H1 (cell line): ENCODE measurements at regions not wholly inside any gene's neighbourhood (a gene's known extent, or its start where the extent isn't known, plus 50 kb on each side); places are given as distances from the start of the nearest gene placed in this dataset.

Experiments used
- CTCF ChIA-PET: fragments of 300-600 bp; sonication (Branson Sonifier 250); formaldehyde crosslinking; loops from one replicate; lab custom pipeline; 2021; ENCODE audit not compliant: partially characterized antibody; lab: Charles Lee
- POLR2A ChIA-PET: fragments of 300-600 bp; sonication (Branson Sonifier 250); formaldehyde crosslinking; loops from one replicate; lab custom pipeline; 2021; ENCODE audit warnings: inconsistent platforms; ENCODE audit not compliant: partially characterized antibody; lab: Charles Lee
- DNase-seq, 2 experiments: peaks; one replicate each; pipeline versions ENCODE4 v3.0.0 to v3.0.0-alpha.2; 2010 to 2022; ENCODE audit warnings: low spot score in 2 of 2, low read depth in 1 of 2, mixed read lengths in 1 of 2
- FAIRE-seq: peaks from 2 replicates; lab custom pipeline; 2011; peaks lifted over from hg19 to GRCh38; lab: Jason Lieb, UNC
- H2AFZ ChIP-seq: 2 replicates; pipeline ENCODE4 v1.8.1; 2012; ENCODE audit warnings: low read length, inconsistent platforms
- H2AK5ac ChIP-seq: 2 replicates; pipeline ENCODE4 v1.6.1; 2013; ENCODE audit warnings: low read depth, low read length
- H2BK120ac ChIP-seq: replicated peaks from 2 replicates; pipeline ENCODE3; 2013; ENCODE audit warnings: low read depth, low read length, inconsistent platforms
- H2BK12ac ChIP-seq: 2 replicates; pipeline ENCODE4 v1.6.1; 2013; ENCODE audit warnings: low read depth, low read length
- H2BK15ac ChIP-seq: 2 replicates; pipeline ENCODE4 v1.6.1; 2013; ENCODE audit warnings: low read length
- H2BK20ac ChIP-seq: 2 replicates; pipeline ENCODE4 v1.6.1; 2013; ENCODE audit warnings: low read length
- H2BK5ac ChIP-seq: 2 replicates; pipeline ENCODE4 v1.6.1; 2013; ENCODE audit warnings: low read depth, low read length
- H3K14ac ChIP-seq: 2 replicates; pipeline ENCODE4 v1.6.1; 2013; ENCODE audit warnings: inconsistent platforms; ENCODE audit not compliant: insufficient read length
- H3K18ac ChIP-seq: 2 replicates; pipeline ENCODE4 v1.6.1; 2013; ENCODE audit warnings: low read length; ENCODE audit errors: extremely low read depth
- H3K23ac ChIP-seq: 2 replicates; pipeline ENCODE4 v1.6.1; 2013; ENCODE audit warnings: inconsistent platforms; ENCODE audit not compliant: insufficient read length
- H3K23me2 ChIP-seq: 2 replicates; pipeline ENCODE4 v1.6.1; 2013; ENCODE audit warnings: low read depth, low read length
- H3K27ac ChIP-seq: 2 replicates; pipeline ENCODE4 v1.6.1; 2011; ENCODE audit warnings: low read depth, low read length, inconsistent platforms
- H3K27me3 ChIP-seq, 4 experiments: replicated peaks in 1 of 4; 1 replicate in 1 of 4; 2 replicates in 3 of 4; pipeline versions ENCODE4 v1.6.1 to v1.8.1; 2011 to 2013; ENCODE audit warnings: low read length in 3 of 4, mild to moderate bottlenecking in 3 of 4, inconsistent platforms in 2 of 4, mixed read lengths in 2 of 4, moderate library complexity in 1 of 4; ENCODE audit not compliant: control insufficient read depth in 3 of 4, insufficient read depth in 3 of 4; ENCODE audit errors: extremely low read depth in 1 of 4
- H3K36me3 ChIP-seq, 4 experiments: 2 replicates each; pipeline versions ENCODE4 v1.6.1 to v1.8.1; 2011 to 2013; ENCODE audit warnings: mild to moderate bottlenecking in 4 of 4, low read length in 3 of 4, moderate library complexity in 2 of 4, control low read depth in 1 of 4, inconsistent platforms in 1 of 4; ENCODE audit not compliant: insufficient read depth in 4 of 4, control insufficient read depth in 2 of 4
- H3K4ac ChIP-seq: replicated peaks from 2 replicates; pipeline ENCODE3; 2013; ENCODE audit warnings: low read length, low read depth, mixed read lengths, inconsistent platforms; ENCODE audit not compliant: insufficient read length
- H3K4me1 ChIP-seq, 4 experiments: replicated peaks in 1 of 4; 1 replicate in 1 of 4; 2 replicates in 3 of 4; pipeline versions ENCODE4 v1.6.1 to v1.8.1; 2011 to 2013; ENCODE audit warnings: low read length in 3 of 4, inconsistent platforms in 2 of 4, mixed read lengths in 1 of 4; ENCODE audit not compliant: insufficient read depth in 4 of 4, control insufficient read depth in 3 of 4
- H3K4me2 ChIP-seq, 2 experiments: 2 replicates each; pipeline versions ENCODE4 v1.6.1 to v1.8.1; 2011 to 2013; ENCODE audit warnings: low read depth in 2 of 2, low read length in 2 of 2, control low read depth in 1 of 2, inconsistent platforms in 1 of 2, mild to moderate bottlenecking in 1 of 2; ENCODE audit not compliant: insufficient read depth in 1 of 2
- H3K4me3 ChIP-seq, 4 experiments: fragments of 200-600, 300-600 bp in 1 of 4; sonication (generic), shearing (Covaris generic), sonication (Bioruptor Twin) in 1 of 4; 2 replicates each; pipeline versions ENCODE4 v1.5.1 to v1.8.1; 2011 to 2016; ENCODE audit warnings: low read length in 4 of 4, low read depth in 3 of 4, control low read depth in 2 of 4, inconsistent platforms in 2 of 4, mild to moderate bottlenecking in 2 of 4, mixed read lengths in 1 of 4, moderate library complexity in 1 of 4; ENCODE audit not compliant: insufficient read depth in 2 of 4; ENCODE audit errors: extremely low read depth in 1 of 4
- H3K56ac ChIP-seq: replicated peaks from 2 replicates; pipeline ENCODE3; 2013; ENCODE audit warnings: low read depth, mild to moderate bottlenecking, mixed read lengths, low read length, inconsistent platforms; ENCODE audit not compliant: insufficient read length
- H3K79me1 ChIP-seq: 2 replicates; pipeline ENCODE4 v1.6.1; 2013; ENCODE audit warnings: low read depth, low read length, control low read depth
- H3K79me2 ChIP-seq, 2 experiments: 2 replicates each; pipeline versions ENCODE4 v1.6.1 to v1.8.1; 2012 to 2013; ENCODE audit warnings: low read length in 2 of 2, mild to moderate bottlenecking in 2 of 2, inconsistent platforms in 1 of 2; ENCODE audit not compliant: insufficient read depth in 2 of 2, control insufficient read depth in 1 of 2
- H3K9ac ChIP-seq, 4 experiments: replicated peaks in 1 of 4; 1 replicate in 1 of 4; 2 replicates in 3 of 4; pipeline versions ENCODE4 v1.6.1 to v1.8.1; 2011 to 2013; ENCODE audit warnings: low read depth in 3 of 4, low read length in 3 of 4, control low read depth in 2 of 4, mild to moderate bottlenecking in 2 of 4, moderate library complexity in 2 of 4, inconsistent platforms in 1 of 4; ENCODE audit errors: extremely low read depth in 1 of 4
- H3K9me3 ChIP-seq, 2 experiments: 2 replicates each; pipeline versions ENCODE4 v1.6.1 to v1.8.1; 2012 to 2013; ENCODE audit warnings: mild to moderate bottlenecking in 2 of 2, moderate library complexity in 2 of 2, control low read depth in 1 of 2, inconsistent platforms in 1 of 2, low read depth in 1 of 2, low read length in 1 of 2, mixed read lengths in 1 of 2; ENCODE audit not compliant: insufficient read depth in 2 of 2
- H4K20me1 ChIP-seq, 2 experiments: replicated peaks in 1 of 2; 2 replicates each; pipeline versions ENCODE3 to v1.8.1; 2011 to 2013; ENCODE audit warnings: inconsistent platforms in 2 of 2, low read length in 2 of 2, mild to moderate bottlenecking in 1 of 2; ENCODE audit not compliant: insufficient read depth in 2 of 2, control insufficient read depth in 1 of 2
- H4K5ac ChIP-seq: 2 replicates; pipeline ENCODE4 v1.6.1; 2013; ENCODE audit warnings: low read length, low read depth, mixed read lengths, inconsistent platforms; ENCODE audit not compliant: insufficient read length
- H4K8ac ChIP-seq: 2 replicates; pipeline ENCODE4 v1.8.0; 2013; ENCODE audit warnings: mild to moderate bottlenecking, moderate library complexity, low read length, inconsistent platforms; ENCODE audit not compliant: insufficient read depth; ENCODE audit errors: extremely low read depth
- H4K91ac ChIP-seq: replicated peaks from 2 replicates; pipeline ENCODE3; 2013; ENCODE audit warnings: low read length, mixed read lengths, inconsistent platforms; ENCODE audit not compliant: insufficient read length
- ATF3 ChIP-seq: IDR thresholded peaks from 2 replicates; pipeline ENCODE4 v1.6.1; 2011; ENCODE audit warnings: low read depth, mild to moderate bottlenecking, low read length; ENCODE audit not compliant: insufficient read depth
- CBX5 ChIP-seq: fragments of 300-800, 300-1000 bp; sonication (generic); IDR thresholded peaks from 2 replicates; pipeline ENCODE4 v1.7.1; 2016; ENCODE audit warnings: antibody characterized with exemption, low read length, low read depth
- CBX8 ChIP-seq: fragments of 300-800, 300-1000 bp; sonication (generic); IDR thresholded peaks from 2 replicates; pipeline ENCODE4 v1.7.1; 2016; ENCODE audit warnings: low read depth, low read length, borderline replicate concordance
- CHD1 ChIP-seq: IDR thresholded peaks from 2 replicates; pipeline ENCODE4 v1.6.1; 2012; ENCODE audit warnings: low read depth, low read length, improper control_type of control experiment
- CREB1 ChIP-seq: IDR thresholded peaks from 2 replicates; pipeline ENCODE4 v1.6.1; 2012; ENCODE audit warnings: inconsistent platforms
- CTCF ChIP-seq, 3 experiments: IDR thresholded peaks; 1 replicate in 2 of 3; 2 replicates in 1 of 3; pipeline versions ENCODE4 v1.5.1 to v1.6.1; 2011; ENCODE audit warnings: low read length in 3 of 3, mild to moderate bottlenecking in 3 of 3, inconsistent platforms in 2 of 3, low read depth in 1 of 3, moderate library complexity in 1 of 3; ENCODE audit not compliant: insufficient read depth in 1 of 3; ENCODE audit errors: control extremely low read depth in 1 of 3
- KDM4A ChIP-seq: IDR thresholded peaks from one replicate; pipeline ENCODE4 v1.7.1; 2012; ENCODE audit warnings: low read depth, mild to moderate bottlenecking, moderate library complexity, low read length, inconsistent platforms; ENCODE audit not compliant: severe bottlenecking
- RNF2 ChIP-seq: fragments of 200-900, 300-1000 bp; sonication (generic); IDR thresholded peaks from 2 replicates; pipeline ENCODE4 v1.7.1; 2016; ENCODE audit warnings: borderline replicate concordance, low read depth, mild to moderate bottlenecking, antibody characterized with exemption, low read length; ENCODE audit not compliant: poor library complexity, severe bottlenecking; ENCODE audit errors: missing control alignments
- TBP ChIP-seq: IDR thresholded peaks from 2 replicates; pipeline ENCODE4 v1.6.1; 2011; ENCODE audit warnings: low read depth, low read length, improper control_type of control experiment
- USF2 ChIP-seq: IDR thresholded peaks from 2 replicates; pipeline ENCODE4 v1.6.1; 2011; ENCODE audit warnings: low read length, improper control_type of control experiment
- WGBS, 2 experiments: shearing (Covaris generic) in 1 of 2; methylation state at CpG; one replicate each; pipeline versions ENCODE4 v1.1.6 to v1.1.7; 2013 to 2015; ENCODE audit warnings: low lambda C conversion rate in 2 of 2, mixed read lengths in 2 of 2, inconsistent platforms in 1 of 2, low coverage in 1 of 2, missing lambda C conversion rate in 1 of 2; ENCODE audit not compliant: insufficient replicate concordance in 2 of 2, insufficient coverage in 1 of 2, insufficient read length in 1 of 2; ENCODE audit errors: extremely low coverage in 1 of 2, missing lambda C conversion rate in 1 of 2; 5-methylcytosine and 5-hydroxymethylcytosine counted together

- Histone ChIP-seq H3K9me3 (no peaks in the 10 kb centered on the region), H4K5ac (no peak overlapping the region), H2BK120ac (no peak overlapping the region), H2AK5ac (no peak overlapping the region), H2AFZ (no peak overlapping the region), H3K36me3 (peaks cover 14 to 41% (median 28%) of the 10 kb centered on the region in 4 experiments; a peak in 7 of 8 replicates), H3K4me1 (peaks cover 0 to 10% (median 4%) of the 10 kb centered on the region in 4 experiments; a peak in 3 of 7 replicates), H4K20me1 (peaks cover 13 to 19% of the 10 kb centered on the region in 2 experiments), H2BK5ac (no peak overlapping the region), H3K23me2 (no peaks in the 10 kb centered on the region), H3K27ac (no peak overlapping the region), H4K91ac (no peak overlapping the region), H3K23ac (no peak overlapping the region), H3K14ac (no peak overlapping the region), H3K4me3 (no peak overlapping the region), H3K18ac (no peak overlapping the region), H3K4ac (no peak overlapping the region), H3K9ac (no peak overlapping the region), H2BK12ac (no peak overlapping the region), H3K27me3 (no peaks in the 10 kb centered on the region; a peak in 1 of 7 replicates), H3K79me1 (peaks cover 22% of the 10 kb centered on the region), H3K4me2 (no peak overlapping the region), H3K79me2 (peaks cover 5 to 67% of the 10 kb centered on the region in 2 experiments), H4K8ac (no peak overlapping the region), H2BK20ac (no peak overlapping the region), H2BK15ac (no peak overlapping the region), H3K56ac (no peak overlapping the region)
- ChIA-PET CTCF (interaction anchor here (1.5 to 3.4 kb wide), 2 partner anchors 12 to 71 kb away, joined by 5 to 22 read pairs; no protein-coding TSS in a partner anchor), POLR2A (no interaction called here)
- FAIRE-seq (no peak), DNase-seq (no peak)
- 91% methylated on average over 7 of the region's 7 CpGs; no CpG with 5 or more reads in 1 of the 2 experiments for WGBS, 2 experiments
- TF ChIP-seq CBX8 (no peak), ATF3 (no peak), TBP (no peak), USF2 (no peak), CHD1 (no peak), KDM4A (no peak), RNF2 (no peak), CBX5 (no peak), CTCF (IDR thresholded peaks at IDR 0.05; ENCODE audit: control extremely low read depth in 1 of 3, insufficient read depth in 1 of 3, low read depth in 1 of 3, low read length in 3 of 3) (no peak), CREB1 (no peak)
These were observed 60.3 kb downstream of the ARHGAP35 start for GRCh38 chr19:46921071-46921470.
